Gastroesophageal sphincter (tissue), 3 donors: ENCODE measurements at regions not wholly inside any gene's neighbourhood (a gene's known extent, or its start where the extent isn't known, plus 50 kb on each side); places are given as distances from the start of the nearest gene placed in this dataset.

Experiments
- POLR2A ChIP-seq, 2 donors: fragments of 450-650 bp; IDR thresholded peaks; one replicate each; pipeline ENCODE4 v1.6.1; 2017; ENCODE audit warnings: antibody characterized with exemption in 2 of 2, mild to moderate bottlenecking in 2 of 2, moderate library complexity in 1 of 2
- TF ChIP-seq, protein P1 (sequence below), 4 experiments: fragments of 200-600 bp in 2 of 4; fragments of 450-650 bp in 2 of 4; sonication (generic) in 1 of 4; IDR thresholded peaks; one replicate each; pipeline ENCODE4 v1.5.1; 2017 to 2019; ENCODE audit warnings: antibody characterized with exemption in 4 of 4, mild to moderate bottlenecking in 2 of 4, moderate library complexity in 2 of 4

DNA sequence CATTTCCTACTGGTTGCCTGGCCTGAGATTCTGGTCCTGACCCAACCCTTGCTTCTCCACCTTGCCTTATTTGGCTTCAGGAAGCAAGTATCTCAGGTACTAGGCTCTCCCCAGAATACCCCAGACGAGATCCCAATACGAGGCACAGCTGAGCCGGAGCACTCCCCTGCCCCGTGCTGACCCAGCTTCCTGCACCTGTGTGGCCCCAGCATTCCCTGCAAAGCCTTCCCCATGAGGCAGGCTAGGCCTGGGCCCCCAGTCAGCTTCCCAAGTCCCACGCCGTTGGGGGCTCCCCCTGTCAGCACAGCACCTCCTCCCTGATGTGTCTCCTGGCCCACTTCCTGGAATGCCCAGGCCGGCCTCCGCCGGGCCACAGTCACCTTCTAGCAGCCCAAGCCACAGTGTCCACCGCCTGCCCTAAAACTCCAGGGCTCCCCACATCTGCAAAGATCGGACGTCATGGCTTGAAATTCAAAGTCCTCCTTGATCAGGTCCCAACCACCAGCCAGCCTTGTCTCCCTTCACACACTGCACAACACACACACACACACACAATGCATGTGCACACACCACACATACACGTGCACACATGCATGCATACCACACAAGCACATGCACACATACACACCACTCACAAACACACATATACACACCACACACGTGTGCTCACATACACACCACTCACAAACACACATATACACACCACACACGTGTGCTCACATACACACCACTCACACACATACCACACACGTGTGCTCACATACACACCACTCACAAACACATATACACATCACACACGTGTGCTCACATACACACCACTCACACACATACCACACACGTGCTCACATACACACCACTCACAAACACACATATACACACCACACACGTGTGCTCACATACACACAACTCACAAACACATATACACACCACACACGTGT is 78.9 kb upstream of the FOXK1 start:
- no peak for TF ChIP-seq POLR2A (IDR thresholded peaks at IDR 0.05)
- TF ChIP-seq, protein P1, sequence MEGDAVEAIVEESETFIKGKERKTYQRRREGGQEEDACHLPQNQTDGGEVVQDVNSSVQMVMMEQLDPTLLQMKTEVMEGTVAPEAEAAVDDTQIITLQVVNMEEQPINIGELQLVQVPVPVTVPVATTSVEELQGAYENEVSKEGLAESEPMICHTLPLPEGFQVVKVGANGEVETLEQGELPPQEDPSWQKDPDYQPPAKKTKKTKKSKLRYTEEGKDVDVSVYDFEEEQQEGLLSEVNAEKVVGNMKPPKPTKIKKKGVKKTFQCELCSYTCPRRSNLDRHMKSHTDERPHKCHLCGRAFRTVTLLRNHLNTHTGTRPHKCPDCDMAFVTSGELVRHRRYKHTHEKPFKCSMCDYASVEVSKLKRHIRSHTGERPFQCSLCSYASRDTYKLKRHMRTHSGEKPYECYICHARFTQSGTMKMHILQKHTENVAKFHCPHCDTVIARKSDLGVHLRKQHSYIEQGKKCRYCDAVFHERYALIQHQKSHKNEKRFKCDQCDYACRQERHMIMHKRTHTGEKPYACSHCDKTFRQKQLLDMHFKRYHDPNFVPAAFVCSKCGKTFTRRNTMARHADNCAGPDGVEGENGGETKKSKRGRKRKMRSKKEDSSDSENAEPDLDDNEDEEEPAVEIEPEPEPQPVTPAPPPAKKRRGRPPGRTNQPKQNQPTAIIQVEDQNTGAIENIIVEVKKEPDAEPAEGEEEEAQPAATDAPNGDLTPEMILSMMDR (IDR thresholded peaks at IDR 0.05) = no peak
